ENCODE measurements at regions not wholly inside any gene's neighbourhood (a gene's known extent, or its start where the extent isn't known, plus 50 kb on each side); places are given as distances from the start of the nearest gene placed in this dataset.

DNA sequence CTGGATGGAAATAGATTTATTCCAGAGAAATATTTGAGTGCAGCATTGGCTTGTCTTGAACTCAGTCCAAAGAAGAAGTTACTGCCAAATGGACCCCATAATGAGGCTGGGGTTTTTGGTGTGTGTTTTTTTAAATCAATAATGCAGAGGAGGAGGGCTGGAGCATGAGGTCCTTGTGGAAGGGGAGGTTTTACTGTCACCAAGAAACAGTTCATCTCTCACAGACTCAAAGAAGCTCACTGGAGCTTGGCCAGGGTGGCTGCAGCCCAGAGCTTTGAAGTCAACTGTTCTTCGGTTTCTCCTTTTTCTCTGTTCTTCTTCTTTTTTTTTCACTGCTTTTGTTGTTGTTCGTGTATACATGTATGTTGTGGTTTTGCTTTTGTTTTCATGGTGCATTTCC, 377.7 kb downstream of the FBXW7 start:
- Histone ChIP-seq H3K27ac (ENCODE audit: low read length in 2 of 2) (no peak overlapping the region), H3K4me2 (replicated peaks; ENCODE audit: low read depth, low read length, poor library complexity, severe bottlenecking) (no peak overlapping the region), H2AFZ (ENCODE audit: insufficient read depth, low read depth, low read length, poor library complexity, severe bottlenecking) (peak overlapping the region; percentile 19), H3K4me3 (ENCODE audit: control extremely low read depth in 1 of 5, extremely low read depth in 1 of 5, insufficient read depth in 1 of 5, low read depth in 2 of 5, low read length in 4 of 5) (no peak overlapping the region), H3K9me3 (ENCODE audit: control extremely low read depth in 1 of 3, control insufficient read depth in 2 of 3, insufficient read depth in 1 of 3, low read length in 2 of 3) (peaks cover 0 to 3% (median 0%) of the 10 kb centered on the region in 3 donors), H4K20me1 (ENCODE audit: control insufficient read depth, insufficient read depth, low read length, poor library complexity, severe bottlenecking) (no peaks in the 10 kb centered on the region), H3K9ac (ENCODE audit: low read length) (no peak overlapping the region), H3K79me2 (ENCODE audit: control insufficient read depth, insufficient read depth, low read length) (no peaks in the 10 kb centered on the region), H3K27me3 (replicated peaks in 1 of 4; ENCODE audit: control extremely low read depth in 1 of 4, control insufficient read depth in 3 of 4, insufficient read depth in 4 of 4, low read length in 3 of 4) (no peaks in the 10 kb centered on the region), H3K4me1 (ENCODE audit: control insufficient read depth in 2 of 2, insufficient read depth in 2 of 2, low read length in 2 of 2) (no peaks in the 10 kb centered on the region), H3K36me3 (replicated peaks in 1 of 2; ENCODE audit: control extremely low read depth in 1 of 2, control insufficient read depth in 1 of 2, extremely low read depth in 1 of 2, insufficient read depth in 2 of 2, low read length in 1 of 2) (no peaks in the 10 kb centered on the region)
- Mint-ChIP-seq H3K27ac (no peak overlapping the region), H3K27me3 (peaks cover 21% of the 10 kb centered on the region), H3K9me3 (ENCODE audit: insufficient read depth) (no peaks in the 10 kb centered on the region), H3K4me3 (no peak overlapping the region), H3K4me1 (no peaks in the 10 kb centered on the region)
- ATAC-seq (ENCODE audit: low read depth), result no peak
- ChIA-PET POLR2A (no interaction called here), CTCF (no interaction called here)
- 0% methylated on average over 1 of the region's 2 CpGs for WGBS (ENCODE audit: insufficient coverage)
- intact Hi-C loops (cut with micrococcal nuclease), result no loop called here
- DNase-seq, result no peak
- TF ChIP-seq, protein P1, sequence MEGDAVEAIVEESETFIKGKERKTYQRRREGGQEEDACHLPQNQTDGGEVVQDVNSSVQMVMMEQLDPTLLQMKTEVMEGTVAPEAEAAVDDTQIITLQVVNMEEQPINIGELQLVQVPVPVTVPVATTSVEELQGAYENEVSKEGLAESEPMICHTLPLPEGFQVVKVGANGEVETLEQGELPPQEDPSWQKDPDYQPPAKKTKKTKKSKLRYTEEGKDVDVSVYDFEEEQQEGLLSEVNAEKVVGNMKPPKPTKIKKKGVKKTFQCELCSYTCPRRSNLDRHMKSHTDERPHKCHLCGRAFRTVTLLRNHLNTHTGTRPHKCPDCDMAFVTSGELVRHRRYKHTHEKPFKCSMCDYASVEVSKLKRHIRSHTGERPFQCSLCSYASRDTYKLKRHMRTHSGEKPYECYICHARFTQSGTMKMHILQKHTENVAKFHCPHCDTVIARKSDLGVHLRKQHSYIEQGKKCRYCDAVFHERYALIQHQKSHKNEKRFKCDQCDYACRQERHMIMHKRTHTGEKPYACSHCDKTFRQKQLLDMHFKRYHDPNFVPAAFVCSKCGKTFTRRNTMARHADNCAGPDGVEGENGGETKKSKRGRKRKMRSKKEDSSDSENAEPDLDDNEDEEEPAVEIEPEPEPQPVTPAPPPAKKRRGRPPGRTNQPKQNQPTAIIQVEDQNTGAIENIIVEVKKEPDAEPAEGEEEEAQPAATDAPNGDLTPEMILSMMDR (IDR thresholded peaks at IDR 0.05), result no peak
- TF ChIP-seq EZH2 (IDR thresholded peaks at IDR 0.05; ENCODE audit: borderline replicate concordance, insufficient read depth, low read depth, low read length, poor library complexity, severe bottlenecking), result no peak

DNA sequence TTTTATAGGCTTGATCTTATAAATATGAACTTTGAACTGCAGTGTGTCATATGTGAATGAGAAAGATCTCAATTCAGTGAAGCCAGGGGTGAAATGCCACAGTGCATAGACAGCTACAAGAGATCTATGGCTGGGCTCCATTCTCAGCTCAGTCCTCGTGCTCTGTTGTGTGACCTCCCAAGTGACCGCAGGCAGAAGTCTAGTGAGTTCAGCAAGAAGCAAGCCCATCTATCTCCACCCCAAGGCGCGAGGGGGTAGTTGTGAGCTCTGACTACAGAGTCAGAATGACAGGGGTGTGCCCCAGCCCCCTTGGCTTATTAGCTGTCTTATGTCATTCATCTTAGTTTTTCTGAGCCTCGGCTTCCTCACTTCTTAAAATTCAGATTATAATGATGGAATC, 378.3 kb downstream of the FBXW7 start:
- no peaks in the 10 kb centered on the region for H3K79me2 ChIP-seq (ENCODE audit: control insufficient read depth, insufficient read depth, low read length)
- no peaks in the 10 kb centered on the region for H3K36me3 ChIP-seq (replicated peaks in 1 of 2; ENCODE audit: control extremely low read depth in 1 of 2, control insufficient read depth in 1 of 2, extremely low read depth in 1 of 2, insufficient read depth in 2 of 2, low read length in 1 of 2)
- no peak overlapping the region for H3K4me3 ChIP-seq (ENCODE audit: control extremely low read depth in 1 of 5, extremely low read depth in 1 of 5, insufficient read depth in 1 of 5, low read depth in 2 of 5, low read length in 4 of 5)
- H3K9ac ChIP-seq (ENCODE audit: low read length), result no peak overlapping the region
- ATAC-seq (ENCODE audit: low read depth), result no peak
- no peak overlapping the region for H3K4me2 ChIP-seq (replicated peaks; ENCODE audit: low read depth, low read length, poor library complexity, severe bottlenecking)
- intact Hi-C loops (cut with micrococcal nuclease), result no loop called here
- TF ChIP-seq, protein P1 (IDR thresholded peaks at IDR 0.05), result no peak
- no peak for TF ChIP-seq EZH2 (IDR thresholded peaks at IDR 0.05; ENCODE audit: borderline replicate concordance, insufficient read depth, low read depth, low read length, poor library complexity, severe bottlenecking)
- no peak overlapping the region for H3K4me3 Mint-ChIP-seq
- peaks cover 0 to 3% (median 0%) of the 10 kb centered on the region in 3 donors for H3K9me3 ChIP-seq (ENCODE audit: control extremely low read depth in 1 of 3, control insufficient read depth in 2 of 3, insufficient read depth in 1 of 3, low read length in 2 of 3)
- no peaks in the 10 kb centered on the region for H4K20me1 ChIP-seq (ENCODE audit: control insufficient read depth, insufficient read depth, low read length, poor library complexity, severe bottlenecking)
- H3K4me1 Mint-ChIP-seq, result no peaks in the 10 kb centered on the region
- H3K4me1 ChIP-seq (ENCODE audit: control insufficient read depth in 2 of 2, insufficient read depth in 2 of 2, low read length in 2 of 2), result no peaks in the 10 kb centered on the region
- POLR2A ChIA-PET, result no interaction called here
- no peak overlapping the region for H3K27ac Mint-ChIP-seq
- no peak overlapping the region for H2AFZ ChIP-seq (ENCODE audit: insufficient read depth, low read depth, low read length, poor library complexity, severe bottlenecking)
- no peaks in the 10 kb centered on the region for H3K9me3 Mint-ChIP-seq (ENCODE audit: insufficient read depth)
- H3K27me3 ChIP-seq (replicated peaks in 1 of 4; ENCODE audit: control extremely low read depth in 1 of 4, control insufficient read depth in 3 of 4, insufficient read depth in 4 of 4, low read length in 3 of 4), result no peaks in the 10 kb centered on the region
- no peak overlapping the region for H3K27ac ChIP-seq (ENCODE audit: low read length in 2 of 2)
- 96% methylated on average over 4 of the region's 5 CpGs for WGBS (ENCODE audit: insufficient coverage)
- DNase-seq, result no peak
- peaks cover 21% of the 10 kb centered on the region for H3K27me3 Mint-ChIP-seq
- CTCF ChIA-PET, result no interaction called here

Data from B cell (primary cell).